GM19035 (cell line): ENCODE measurements at regions not wholly inside any gene's neighbourhood (a gene's known extent, or its start where the extent isn't known, plus 50 kb on each side); places are given as distances from the start of the nearest gene placed in this dataset.
"Not testable (repeated sequence)": the region's sequence is repeated elsewhere in the genome, so short reads cannot be mapped to it uniquely, and the experiment has no call there.

Source experiments
- ATAC-seq: cut with Tn5 transposase; IDR thresholded peaks from one replicate; pipeline ENCODE4 v1.9.1; 2021; ENCODE audit not compliant: unreplicated experiment

DNA sequence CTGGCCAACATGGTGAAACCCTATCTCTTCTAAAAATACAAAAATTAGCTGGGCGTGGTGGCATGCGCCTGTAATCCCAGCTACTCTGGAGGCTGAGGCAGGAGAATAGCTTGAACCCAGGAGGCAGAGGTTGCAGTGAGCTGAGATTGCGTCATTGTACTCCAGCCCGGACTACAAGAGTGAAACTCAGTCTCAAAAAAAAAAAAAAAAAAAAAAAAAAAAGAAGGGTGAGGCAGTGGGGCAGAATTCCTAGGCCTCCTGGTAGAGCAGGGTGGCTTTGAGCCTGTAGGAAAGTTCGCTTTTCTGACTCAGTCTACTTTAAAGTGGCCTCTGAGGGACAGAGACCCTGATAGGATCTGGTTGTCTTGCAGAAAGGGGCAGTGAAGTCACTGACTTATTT is 60.8 kb upstream of the GTF3A start:
- not testable (repeated sequence) for ATAC-seq

DNA sequence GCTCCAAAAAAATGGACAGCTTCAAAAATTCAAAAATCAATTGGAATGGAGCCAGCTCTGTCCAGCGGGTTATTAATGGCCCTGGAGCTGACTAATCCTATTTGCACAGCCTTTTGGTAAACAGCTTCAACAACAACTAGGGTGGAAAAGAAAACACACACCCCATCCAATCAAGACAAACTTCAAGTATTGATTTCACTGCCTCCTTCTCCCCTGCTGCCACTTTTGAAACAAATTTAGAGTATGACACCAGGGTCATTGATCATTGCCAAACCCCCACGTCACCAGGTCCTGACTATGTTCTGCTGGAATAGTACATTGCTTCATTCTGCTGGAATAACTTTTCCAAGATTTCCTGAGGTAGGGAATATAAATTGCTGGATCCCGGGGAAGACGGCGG is 56.8 kb upstream of the GTF3A start:
- ATAC-seq: no peak

DNA sequence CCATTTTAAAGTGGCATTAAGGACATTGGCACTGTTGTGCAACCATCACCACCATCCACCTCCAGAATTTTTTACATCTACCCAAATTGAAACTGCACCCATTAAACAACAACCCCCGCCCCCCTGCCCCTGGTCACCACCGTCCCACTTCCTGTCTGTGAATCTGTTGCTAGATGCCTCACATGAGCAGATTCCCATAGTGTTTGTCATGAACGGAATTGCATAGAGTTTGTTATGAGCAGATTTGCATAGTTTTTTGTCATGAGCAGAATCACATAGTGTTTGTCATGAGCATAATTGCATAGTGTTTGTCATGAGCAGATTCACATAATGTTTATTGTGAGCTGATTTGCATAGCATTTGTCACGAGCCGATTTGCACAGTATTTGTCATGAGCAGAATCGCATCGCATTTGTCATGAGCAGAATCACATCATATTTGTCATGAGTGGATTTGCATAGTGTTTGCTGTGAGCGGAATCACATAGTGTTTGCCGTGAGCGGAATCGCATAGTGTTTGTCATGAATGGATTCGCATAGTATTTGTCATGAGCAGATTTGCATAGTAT is 54.0 kb upstream of the GTF3A start:
- no peak for ATAC-seq

DNA sequence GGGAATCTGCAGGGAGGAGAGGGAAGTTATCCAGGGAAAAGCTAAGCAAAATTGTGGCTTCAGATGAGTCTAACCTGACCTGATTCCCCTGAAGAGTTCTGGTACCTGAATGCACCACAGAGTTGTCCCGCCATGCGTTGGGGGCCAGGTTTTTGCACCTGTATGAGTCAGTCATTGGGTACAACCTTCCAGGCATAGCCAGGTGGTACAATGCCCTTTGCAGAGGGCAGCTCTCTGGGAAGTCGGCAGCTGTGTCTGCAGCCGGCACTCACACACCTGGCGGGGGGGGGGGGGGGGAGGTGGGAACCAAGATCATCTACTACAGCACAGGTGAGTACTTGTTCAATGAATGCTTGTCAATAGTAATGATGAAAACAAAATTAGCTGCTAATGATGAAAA is 52.5 kb upstream of the GTF3A start:
- no peak for ATAC-seq

DNA sequence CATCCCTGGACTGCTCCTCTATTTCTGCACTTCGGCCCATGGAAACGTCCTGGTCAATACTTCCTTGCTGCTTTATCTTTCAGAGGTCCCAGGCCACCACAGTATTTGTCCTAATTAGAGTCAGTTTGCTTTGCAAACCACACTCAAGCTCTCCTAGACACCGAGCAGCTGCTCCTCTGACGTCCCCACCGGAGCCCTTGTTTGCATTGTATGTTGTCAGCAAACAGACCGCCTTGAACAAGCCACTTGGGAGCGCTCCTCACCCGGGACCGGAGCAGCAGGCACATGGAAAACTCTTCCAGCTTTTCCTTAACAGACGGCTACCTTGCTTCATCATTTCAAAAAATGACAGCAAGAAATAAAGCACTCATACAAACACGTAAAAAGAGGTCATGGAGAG is 51.5 kb upstream of the GTF3A start:
- no peak for ATAC-seq

DNA sequence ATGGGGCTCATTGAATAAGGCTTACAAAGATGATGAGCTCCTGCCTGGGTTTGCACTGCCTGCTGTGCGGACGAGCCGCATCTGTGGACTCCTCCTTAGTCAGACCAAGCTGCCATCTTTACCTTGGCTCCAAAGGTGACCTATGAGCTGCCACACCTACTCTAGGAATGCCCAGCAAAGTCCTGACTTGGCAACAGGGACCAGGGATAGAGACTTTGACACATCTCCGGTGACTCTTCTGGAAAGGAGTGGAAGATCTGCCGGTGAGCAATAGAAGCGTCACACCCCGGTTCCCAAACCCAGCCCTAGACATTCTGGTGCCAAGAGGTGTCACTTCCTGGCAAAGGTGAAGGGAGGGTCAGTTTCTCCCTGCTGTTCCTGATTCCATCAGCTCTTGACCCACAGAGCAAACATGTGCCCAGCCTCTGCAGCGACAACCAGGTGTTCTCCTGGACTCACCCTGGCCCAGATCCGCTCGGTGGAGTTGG is 50.2 kb upstream of the GTF3A start:
- no peak for ATAC-seq
